K562 (cell line): ENCODE measurements at regions not wholly inside any gene's neighbourhood (a gene's known extent, or its start where the extent isn't known, plus 50 kb on each side); places are given as distances from the start of the nearest gene placed in this dataset.

Source experiments
- ATAC-seq: fragments of 200-7000 bp; cut with Tn5 transposase; 3 replicates; pipeline ENCODE4 v1.9.1; 2020; ENCODE audit warnings: moderate library complexity
- BruUV-seq: library from RNA; stranded (reverse); fragments of 400-500 nt; replicated peaks from 2 replicates; lab custom pipeline; 2021; lab: Mats Ljungman, UMichigan
- CTCF ChIA-PET: fragments of 300-600 bp; formaldehyde crosslinking; extraction: SDS; loops from one replicate; lab custom pipeline; 2021; ENCODE audit warnings: low intra/inter-chr PET ratio; lab: Yijun Ruan, JAX
- POLR2A ChIA-PET: fragments of 300-600, 350-650 bp; sonication (Branson Sonifier 250); formaldehyde crosslinking; extraction: SDS; loops from one replicate; lab custom pipeline; 2021; ENCODE audit warnings: antibody characterized with exemption, inconsistent platforms; lab: Yijun Ruan, JAX
- DNase-seq, 4 experiments: peaks; one replicate each; pipeline versions ENCODE4 v3.0.0 to v3.0.0-alpha.2; 2011 to 2018; ENCODE audit warnings: low spot score in 3 of 4, mixed read lengths in 3 of 4; ENCODE audit errors: extremely low read depth in 1 of 4
- FAIRE-seq: peaks from 2 replicates; lab custom pipeline; 2011; peaks lifted over from hg19 to GRCh38; lab: Jason Lieb, UNC
- H2AFZ ChIP-seq: 2 replicates; pipeline ENCODE4 v1.6.0; 2011; ENCODE audit warnings: low read depth, low read length, control low read depth, inconsistent platforms
- H3K27ac ChIP-seq: fragments of 200-600 bp; 3 replicates; pipeline ENCODE4 v1.8.0; 2011; ENCODE audit warnings: low read depth, mild to moderate bottlenecking, control low read depth, inconsistent platforms, low read length, moderate library complexity, mixed read lengths; ENCODE audit errors: extremely low read depth
- H3K27me3 ChIP-seq, 2 experiments: fragments of 300-600 bp in 1 of 2; 2 replicates in 1 of 2; 3 replicates in 1 of 2; pipeline versions ENCODE4 v1.6.0 to v1.8.0; 2011; ENCODE audit warnings: inconsistent platforms in 2 of 2, low read length in 2 of 2, mild to moderate bottlenecking in 1 of 2, mixed read lengths in 1 of 2, moderate library complexity in 1 of 2; ENCODE audit not compliant: control insufficient read depth in 2 of 2, insufficient read depth in 2 of 2
- H3K36me3 ChIP-seq: fragments of 300-600 bp; 3 replicates; pipeline ENCODE4 v1.8.0; 2011; ENCODE audit warnings: mild to moderate bottlenecking, low read length, inconsistent platforms; ENCODE audit not compliant: control insufficient read depth, insufficient read depth
- H3K4me1 ChIP-seq, 2 experiments: fragments of 200-600 bp in 1 of 2; replicated peaks in 1 of 2; 2 replicates in 1 of 2; 3 replicates in 1 of 2; pipeline versions ENCODE4 v1.5.1 to v1.8.0; 2011; ENCODE audit warnings: inconsistent platforms in 2 of 2, low read length in 2 of 2, mild to moderate bottlenecking in 1 of 2, mixed read lengths in 1 of 2, moderate library complexity in 1 of 2; ENCODE audit not compliant: control insufficient read depth in 2 of 2, insufficient read depth in 2 of 2
- H3K4me2 ChIP-seq: 2 replicates; pipeline ENCODE4 v1.6.1; 2011; ENCODE audit warnings: low read length, control low read depth, inconsistent platforms, mixed read lengths; ENCODE audit not compliant: insufficient read depth
- H3K4me3 ChIP-seq: fragments of 200-600 bp; sonication (generic), shearing (Covaris generic); 2 replicates; pipeline ENCODE4 v1.5.1; 2016; ENCODE audit warnings: control low read depth, inconsistent platforms
- H3K79me2 ChIP-seq: fragments of 200-600 bp; 3 replicates; pipeline ENCODE4 v1.8.0; 2011; ENCODE audit warnings: low read length, inconsistent platforms; ENCODE audit not compliant: control insufficient read depth, insufficient read depth
- H3K9ac ChIP-seq, 2 experiments: 2 replicates each; pipeline versions ENCODE4 v1.6.0 to v1.6.1; 2011; ENCODE audit warnings: low read depth in 2 of 2, low read length in 2 of 2, control low read depth in 1 of 2, inconsistent platforms in 1 of 2, mild to moderate bottlenecking in 1 of 2, mixed read lengths in 1 of 2; ENCODE audit not compliant: insufficient read depth in 1 of 2
- H3K9me1 ChIP-seq: one replicate; pipeline ENCODE4 v1.6.0; 2011; ENCODE audit warnings: inconsistent platforms, mild to moderate bottlenecking, low read length, moderate library complexity; ENCODE audit not compliant: control insufficient read depth, insufficient read depth
- H3K9me3 ChIP-seq: replicated peaks from 2 replicates; pipeline ENCODE4 v1.5.1; 2011; ENCODE audit warnings: low read depth, low read length, inconsistent platforms; ENCODE audit not compliant: control insufficient read depth, insufficient read depth
- H4K20me1 ChIP-seq: replicated peaks from 2 replicates; pipeline ENCODE4 v1.6.1; 2011; ENCODE audit warnings: low read length, inconsistent platforms, mixed read lengths; ENCODE audit not compliant: control insufficient read depth, insufficient read depth
- CBX5 ChIP-seq: IDR thresholded peaks from 2 replicates; pipeline ENCODE4 v1.6.1; 2014; ENCODE audit warnings: low read depth, borderline replicate concordance
- HSF4 ChIP-seq: fragments of 250-450 bp; sonication (Bioruptor Pico); IDR thresholded peaks from 2 replicates; pipeline ENCODE4 v2.1.2; 2022; ENCODE audit warnings: mild to moderate bottlenecking, moderate library complexity, borderline replicate concordance
- KAT2B ChIP-seq: IDR thresholded peaks from one replicate; pipeline ENCODE4 v1.6.1; 2012; ENCODE audit warnings: low read depth, mild to moderate bottlenecking, control low read depth, inconsistent platforms, low read length, moderate library complexity
- MCM3 ChIP-seq: fragments of 450-650 bp; IDR thresholded peaks from 2 replicates; pipeline ENCODE4 v1.6.1; 2016
- NCOA6 ChIP-seq: fragments of 450-650 bp; IDR thresholded peaks from 2 replicates; pipeline ENCODE4 v1.6.1; 2017; ENCODE audit warnings: mild to moderate bottlenecking
- NCOR1 ChIP-seq: fragments of 450-650 bp; IDR thresholded peaks from 2 replicates; pipeline ENCODE4 v1.6.1; 2016; ENCODE audit warnings: mild to moderate bottlenecking, moderate library complexity
- PPARD ChIP-seq: fragments of 250-450 bp; sonication (Bioruptor Pico); IDR thresholded peaks from 2 replicates; pipeline ENCODE4 v1.8.0; 2022; ENCODE audit warnings: inconsistent platforms, mild to moderate bottlenecking, moderate library complexity
- PYGO2 ChIP-seq: fragments of 450-650 bp; IDR thresholded peaks from 2 replicates; pipeline ENCODE4 v1.6.1; 2016; ENCODE audit warnings: mild to moderate bottlenecking, missing genetic modification characterization, moderate library complexity, missing compliant biosample characterization
- SP1 ChIP-seq: sonication (generic); formaldehyde crosslinking; IDR thresholded peaks from 2 replicates; pipeline ENCODE4 v1.8.1; 2022; ENCODE audit warnings: mild to moderate bottlenecking, missing genetic modification reagents
- SRSF7 ChIP-seq: fragments of 200-400 bp; formaldehyde crosslinking; optimal IDR thresholded peaks from 2 replicates; pipeline ENCODE3; 2017; ENCODE audit warnings: mild to moderate bottlenecking, low read depth, low read length
- U2AF1 ChIP-seq: fragments of 200-400 bp; formaldehyde crosslinking; optimal IDR thresholded peaks from 2 replicates; pipeline ENCODE3; 2017; ENCODE audit warnings: mild to moderate bottlenecking, low read depth, low read length, moderate library complexity
- WGBS: fragments of 100-300 bp; shearing (Covaris generic); methylation state at CpG from one replicate; pipeline ENCODE4 v1.1.6; 2016; ENCODE audit warnings: low coverage, mixed read lengths; ENCODE audit not compliant: insufficient coverage; ENCODE audit errors: missing lambda C conversion rate; 5-methylcytosine and 5-hydroxymethylcytosine counted together
- in situ Hi-C: fragments of 300-500 bp; cut with MboI; formaldehyde crosslinking; loops from 4 replicates; pipeline ENCODE4 v1.15.0; 2018; ENCODE audit warnings: inconsistent platforms, mixed read lengths
- intact Hi-C: fragments of 100-400 bp; cut with micrococcal nuclease; formaldehyde crosslinking; loops from 2 replicates; pipeline ENCODE4 v1.14.2; 2022
- TF ChIP-seq, protein P1 (sequence below): fragments of 200-800 bp; sonication (Bioruptor generic); IDR thresholded peaks from 2 replicates; pipeline ENCODE4 v1.6.1; 2016; ENCODE audit warnings: missing genetic modification characterization, missing compliant biosample characterization
- TF ChIP-seq, protein P2 (sequence below), 3 experiments: fragments of 200-800 bp in 1 of 3; sonication (Bioruptor generic) in 1 of 3; sonication (generic) in 1 of 3; formaldehyde crosslinking in 1 of 3; IDR thresholded peaks; 2 replicates each; pipeline versions ENCODE4 v1.6.1 to v1.8.0; 2016 to 2022; ENCODE audit warnings: mild to moderate bottlenecking in 2 of 3, missing compliant biosample characterization in 2 of 3, missing genetic modification characterization in 2 of 3, missing genetic modification reagents in 1 of 3
- TF ChIP-seq, protein P3 (sequence below): fragments of 450-650 bp; IDR thresholded peaks from 2 replicates; pipeline ENCODE4 v1.6.1; 2018; ENCODE audit warnings: mild to moderate bottlenecking, low read depth; ENCODE audit not compliant: partially characterized antibody
- TF ChIP-seq, protein P4 (sequence below): sonication (generic); formaldehyde crosslinking; IDR thresholded peaks from 2 replicates; pipeline ENCODE4 v1.8.0; 2022; ENCODE audit warnings: missing genetic modification reagents, mild to moderate bottlenecking, borderline replicate concordance

DNA sequence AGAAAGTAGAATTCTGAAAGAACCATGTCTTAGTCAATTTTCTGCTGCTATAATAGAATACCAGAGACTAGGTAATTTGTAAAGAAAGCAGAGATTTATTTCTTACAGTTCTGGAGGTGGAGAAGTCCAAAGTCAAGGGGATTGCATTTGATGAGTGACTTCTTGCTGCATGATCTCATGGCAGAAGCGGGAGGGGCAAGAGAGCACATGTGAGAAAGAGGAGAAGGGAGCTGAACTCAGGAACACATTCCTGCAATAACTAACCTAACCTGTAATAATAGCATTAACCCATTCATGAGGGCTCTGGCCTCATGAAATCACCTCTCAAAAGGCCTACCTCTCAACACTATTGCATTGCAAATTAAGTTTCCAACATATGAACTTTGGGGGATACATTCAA lies 797.5 kb upstream of the POU3F3 start:
- Histone ChIP-seq H3K27ac (no peak overlapping the region), H4K20me1 (no peaks in the 10 kb centered on the region), H3K4me2 (no peak overlapping the region), H3K79me2 (no peaks in the 10 kb centered on the region), H3K9me3 (no peaks in the 10 kb centered on the region), H3K36me3 (no peaks in the 10 kb centered on the region), H2AFZ (no peak overlapping the region), H3K27me3 (no peaks in the 10 kb centered on the region), H3K4me1 (no peaks in the 10 kb centered on the region), H3K9me1 (no peaks in the 10 kb centered on the region), H3K9ac (no peak overlapping the region), H3K4me3 (no peak overlapping the region)
- POLR2A ChIA-PET, result no interaction called here
- no peak for ATAC-seq
- intact Hi-C loops, result no loop called here
- BruUV-seq, result no TSS peak
- WGBS, result 0% methylated on average over 1 of the region's 1 CpG
- no peak for DNase-seq
- CTCF ChIA-PET, result no interaction called here
- in situ Hi-C loops, result no loop called here
- no peak for FAIRE-seq
- no peak for TF ChIP-seq HSF4 (CRISPR knock-in tag)
- no peak for TF ChIP-seq SP1 (CRISPR knock-in tag)
- TF ChIP-seq, protein P1, sequence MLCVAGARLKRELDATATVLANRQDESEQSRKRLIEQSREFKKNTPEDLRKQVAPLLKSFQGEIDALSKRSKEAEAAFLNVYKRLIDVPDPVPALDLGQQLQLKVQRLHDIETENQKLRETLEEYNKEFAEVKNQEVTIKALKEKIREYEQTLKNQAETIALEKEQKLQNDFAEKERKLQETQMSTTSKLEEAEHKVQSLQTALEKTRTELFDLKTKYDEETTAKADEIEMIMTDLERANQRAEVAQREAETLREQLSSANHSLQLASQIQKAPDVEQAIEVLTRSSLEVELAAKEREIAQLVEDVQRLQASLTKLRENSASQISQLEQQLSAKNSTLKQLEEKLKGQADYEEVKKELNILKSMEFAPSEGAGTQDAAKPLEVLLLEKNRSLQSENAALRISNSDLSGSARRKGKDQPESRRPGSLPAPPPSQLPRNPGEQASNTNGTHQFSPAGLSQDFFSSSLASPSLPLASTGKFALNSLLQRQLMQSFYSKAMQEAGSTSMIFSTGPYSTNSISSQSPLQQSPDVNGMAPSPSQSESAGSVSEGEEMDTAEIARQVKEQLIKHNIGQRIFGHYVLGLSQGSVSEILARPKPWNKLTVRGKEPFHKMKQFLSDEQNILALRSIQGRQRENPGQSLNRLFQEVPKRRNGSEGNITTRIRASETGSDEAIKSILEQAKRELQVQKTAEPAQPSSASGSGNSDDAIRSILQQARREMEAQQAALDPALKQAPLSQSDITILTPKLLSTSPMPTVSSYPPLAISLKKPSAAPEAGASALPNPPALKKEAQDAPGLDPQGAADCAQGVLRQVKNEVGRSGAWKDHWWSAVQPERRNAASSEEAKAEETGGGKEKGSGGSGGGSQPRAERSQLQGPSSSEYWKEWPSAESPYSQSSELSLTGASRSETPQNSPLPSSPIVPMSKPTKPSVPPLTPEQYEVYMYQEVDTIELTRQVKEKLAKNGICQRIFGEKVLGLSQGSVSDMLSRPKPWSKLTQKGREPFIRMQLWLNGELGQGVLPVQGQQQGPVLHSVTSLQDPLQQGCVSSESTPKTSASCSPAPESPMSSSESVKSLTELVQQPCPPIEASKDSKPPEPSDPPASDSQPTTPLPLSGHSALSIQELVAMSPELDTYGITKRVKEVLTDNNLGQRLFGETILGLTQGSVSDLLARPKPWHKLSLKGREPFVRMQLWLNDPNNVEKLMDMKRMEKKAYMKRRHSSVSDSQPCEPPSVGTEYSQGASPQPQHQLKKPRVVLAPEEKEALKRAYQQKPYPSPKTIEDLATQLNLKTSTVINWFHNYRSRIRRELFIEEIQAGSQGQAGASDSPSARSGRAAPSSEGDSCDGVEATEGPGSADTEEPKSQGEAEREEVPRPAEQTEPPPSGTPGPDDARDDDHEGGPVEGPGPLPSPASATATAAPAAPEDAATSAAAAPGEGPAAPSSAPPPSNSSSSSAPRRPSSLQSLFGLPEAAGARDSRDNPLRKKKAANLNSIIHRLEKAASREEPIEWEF (CRISPR knock-in tag), result no peak
- no peak for TF ChIP-seq NCOA6
- TF ChIP-seq, protein P2, sequence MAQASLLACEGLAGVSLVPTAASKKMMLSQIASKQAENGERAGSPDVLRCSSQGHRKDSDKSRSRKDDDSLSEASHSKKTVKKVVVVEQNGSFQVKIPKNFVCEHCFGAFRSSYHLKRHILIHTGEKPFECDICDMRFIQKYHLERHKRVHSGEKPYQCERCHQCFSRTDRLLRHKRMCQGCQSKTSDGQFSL (CRISPR knock-in tag; IDR thresholded peaks at IDR 0.05), result no peak
- TF ChIP-seq, protein P2 (tag; IDR thresholded peaks at IDR 0.05), result no peak
- TF ChIP-seq PYGO2 (tag), result no peak
- no peak for TF ChIP-seq CBX5
- no peak for TF ChIP-seq PPARD (CRISPR knock-in tag)
- TF ChIP-seq NCOR1, result no peak
- TF ChIP-seq, protein P3, sequence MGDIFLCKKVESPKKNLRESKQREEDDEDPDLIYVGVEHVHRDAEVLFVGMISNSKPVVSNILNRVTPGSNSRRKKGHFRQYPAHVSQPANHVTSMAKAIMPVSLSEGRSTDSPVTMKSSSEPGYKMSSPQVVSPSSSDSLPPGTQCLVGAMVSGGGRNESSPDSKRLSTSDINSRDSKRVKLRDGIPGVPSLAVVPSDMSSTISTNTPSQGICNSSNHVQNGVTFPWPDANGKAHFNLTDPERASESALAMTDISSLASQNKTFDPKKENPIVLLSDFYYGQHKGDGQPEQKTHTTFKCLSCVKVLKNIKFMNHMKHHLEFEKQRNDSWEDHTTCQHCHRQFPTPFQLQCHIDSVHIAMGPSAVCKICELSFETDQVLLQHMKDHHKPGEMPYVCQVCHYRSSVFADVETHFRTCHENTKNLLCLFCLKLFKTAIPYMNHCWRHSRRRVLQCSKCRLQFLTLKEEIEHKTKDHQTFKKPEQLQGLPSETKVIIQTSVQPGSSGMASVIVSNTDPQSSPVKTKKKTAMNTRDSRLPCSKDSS, result no peak
- no peak for TF ChIP-seq SRSF7
- no peak for TF ChIP-seq KAT2B
- no peak for TF ChIP-seq MCM3
- TF ChIP-seq, protein P4, sequence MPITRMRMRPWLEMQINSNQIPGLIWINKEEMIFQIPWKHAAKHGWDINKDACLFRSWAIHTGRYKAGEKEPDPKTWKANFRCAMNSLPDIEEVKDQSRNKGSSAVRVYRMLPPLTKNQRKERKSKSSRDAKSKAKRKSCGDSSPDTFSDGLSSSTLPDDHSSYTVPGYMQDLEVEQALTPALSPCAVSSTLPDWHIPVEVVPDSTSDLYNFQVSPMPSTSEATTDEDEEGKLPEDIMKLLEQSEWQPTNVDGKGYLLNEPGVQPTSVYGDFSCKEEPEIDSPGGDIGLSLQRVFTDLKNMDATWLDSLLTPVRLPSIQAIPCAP (CRISPR knock-in tag), result no peak
- no peak for TF ChIP-seq U2AF1
